Panc1 (cell line): ENCODE measurements at regions not wholly inside any gene's neighbourhood (a gene's known extent, or its start where the extent isn't known, plus 50 kb on each side); places are given as distances from the start of the nearest gene placed in this dataset.

Experiments used
- ATAC-seq: fragments of 200-7000 bp; cut with Tn5 transposase; 2 replicates; pipeline ENCODE4 v1.9.1; 2020; ENCODE audit warnings: mild to moderate bottlenecking, moderate library complexity
- BruUV-seq: library from RNA; stranded (reverse); fragments of 400-500 nt; replicated peaks from 2 replicates; lab custom pipeline; 2021; lab: Mats Ljungman, UMichigan
- CTCF ChIA-PET: fragments of 300-600 bp; sonication (Branson Sonifier 250); formaldehyde crosslinking; loops from one replicate; lab custom pipeline; 2022; ENCODE audit warnings: antibody characterized with exemption; lab: Charles Lee
- POLR2A ChIA-PET: fragments of 300-600 bp; sonication (Branson Sonifier 250); formaldehyde crosslinking; loops from one replicate; lab custom pipeline; 2022; ENCODE audit warnings: antibody characterized with exemption; lab: Charles Lee
- DNase-seq: peaks from one replicate; pipeline ENCODE4 v3.0.0-alpha.2; 2010; ENCODE audit warnings: low read depth, low spot score
- H3K27ac ChIP-seq: 2 replicates; pipeline ENCODE4 v1.5.1; 2011; ENCODE audit warnings: mild to moderate bottlenecking, low read length, inconsistent platforms
- H3K27me3 ChIP-seq: fragments of 200-500 bp; sonication (Bioruptor generic); 2 replicates; pipeline ENCODE4 v1.6.0; 2014; ENCODE audit warnings: low read length, inconsistent platforms; ENCODE audit not compliant: control insufficient read depth, insufficient read depth
- H3K36me3 ChIP-seq: fragments of 200-500 bp; sonication (Bioruptor generic); 2 replicates; pipeline ENCODE4 v1.5.1; 2014; ENCODE audit warnings: inconsistent platforms, mild to moderate bottlenecking, low read length, moderate library complexity; ENCODE audit not compliant: control insufficient read depth, insufficient read depth
- H3K4me1 ChIP-seq: 2 replicates; pipeline ENCODE4 v1.5.1; 2011; ENCODE audit warnings: inconsistent platforms, mild to moderate bottlenecking, low read length, moderate library complexity; ENCODE audit not compliant: control insufficient read depth, insufficient read depth
- H3K4me3 ChIP-seq, 2 experiments: 2 replicates each; pipeline ENCODE4 v1.5.1; 2011 to 2012; ENCODE audit warnings: low read depth in 2 of 2, low read length in 2 of 2, mild to moderate bottlenecking in 2 of 2, inconsistent platforms in 1 of 2, moderate library complexity in 1 of 2
- H3K9me3 ChIP-seq: fragments of 200-500 bp; sonication (Bioruptor generic); 2 replicates; pipeline ENCODE4 v1.5.1; 2014; ENCODE audit warnings: low read depth, mild to moderate bottlenecking, inconsistent platforms, low read length, moderate library complexity; ENCODE audit not compliant: control insufficient read depth, insufficient read depth
- CTCF ChIP-seq: fragments of 450-650 bp; IDR thresholded peaks from 2 replicates; pipeline ENCODE4 v1.5.1; 2017; ENCODE audit warnings: mild to moderate bottlenecking
- POLR2AphosphoS5 ChIP-seq: IDR thresholded peaks from 2 replicates; pipeline ENCODE4 v1.6.1; 2012; ENCODE audit warnings: mild to moderate bottlenecking, low read depth, low read length, moderate library complexity
- SIN3A ChIP-seq: IDR thresholded peaks from 2 replicates; pipeline ENCODE4 v1.6.1; 2012; ENCODE audit warnings: low read depth, mild to moderate bottlenecking, low read length, moderate library complexity, borderline replicate concordance; ENCODE audit not compliant: insufficient read depth
- TCF7L2 ChIP-seq: IDR thresholded peaks from 2 replicates; pipeline ENCODE4 v1.6.1; 2011; ENCODE audit warnings: mild to moderate bottlenecking, low read depth, low read length, inconsistent platforms
- in situ Hi-C: cut with HindIII; loops from 2 replicates; pipeline ENCODE4 v1.10.0; 2016; ENCODE audit warnings: low sequenced_read_pairs, low pct_unique_long_range_greater_than_20kb
- intact Hi-C: fragments of 100-400 bp; cut with micrococcal nuclease; formaldehyde crosslinking; loops from one replicate; pipeline ENCODE4 v1.10.0; 2022; ENCODE audit not compliant: unreplicated experiment
- TF ChIP-seq, protein P1 (sequence below), 2 experiments: IDR thresholded peaks; 2 replicates each; pipeline ENCODE4 v1.6.1; 2011 to 2012; ENCODE audit warnings: low read depth in 2 of 2, control low read depth in 1 of 2, low read length in 1 of 2, mild to moderate bottlenecking in 1 of 2, moderate library complexity in 1 of 2; ENCODE audit not compliant: insufficient read depth in 1 of 2

DNA sequence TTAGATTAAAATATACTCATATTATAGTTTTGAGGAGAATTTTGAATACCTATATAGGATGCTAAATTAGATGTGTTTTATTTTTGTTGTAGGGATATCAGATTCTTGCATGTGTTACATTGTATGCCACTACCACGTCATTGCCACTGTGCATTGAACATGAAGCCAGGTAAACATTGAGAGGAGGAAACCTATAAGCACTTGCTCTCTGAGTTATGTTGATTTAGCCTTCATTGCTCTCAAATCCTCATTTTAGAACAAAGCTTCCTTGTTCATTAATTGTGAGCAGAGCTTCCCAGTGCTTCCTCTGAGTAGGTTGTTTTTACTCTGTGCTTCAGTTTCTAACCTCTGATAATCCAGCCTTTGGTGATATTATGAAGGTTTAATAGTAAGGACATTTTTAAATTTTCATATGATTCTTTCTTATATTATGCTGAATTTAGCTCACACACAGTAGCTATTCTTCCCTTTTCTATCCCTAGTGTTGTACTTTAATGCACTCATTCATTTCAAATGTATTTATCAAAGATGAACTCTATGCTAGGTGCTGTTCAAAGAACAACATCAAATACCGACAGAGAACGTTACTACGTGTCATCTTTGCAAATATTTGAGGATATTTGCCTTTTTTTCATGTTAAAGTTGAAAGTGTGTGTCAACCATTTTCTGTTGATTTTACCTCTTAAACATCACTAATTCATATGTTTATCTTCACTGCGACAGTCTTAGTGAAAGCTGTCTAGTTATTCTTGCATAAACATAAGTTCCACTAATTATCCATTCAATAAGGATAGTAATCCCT lies 1448.0 kb upstream of the MIR17HG start:
- Histone ChIP-seq H3K36me3 (no peaks in the 10 kb centered on the region), H3K4me1 (no peaks in the 10 kb centered on the region), H3K27ac (no peak overlapping the region), H3K27me3 (no peaks in the 10 kb centered on the region), H3K9me3 (no peaks in the 10 kb centered on the region), H3K4me3 (no peak overlapping the region)
- no peak for ATAC-seq
- POLR2A ChIA-PET, result no interaction called here
- no peak for DNase-seq
- TF ChIP-seq, protein P1, sequence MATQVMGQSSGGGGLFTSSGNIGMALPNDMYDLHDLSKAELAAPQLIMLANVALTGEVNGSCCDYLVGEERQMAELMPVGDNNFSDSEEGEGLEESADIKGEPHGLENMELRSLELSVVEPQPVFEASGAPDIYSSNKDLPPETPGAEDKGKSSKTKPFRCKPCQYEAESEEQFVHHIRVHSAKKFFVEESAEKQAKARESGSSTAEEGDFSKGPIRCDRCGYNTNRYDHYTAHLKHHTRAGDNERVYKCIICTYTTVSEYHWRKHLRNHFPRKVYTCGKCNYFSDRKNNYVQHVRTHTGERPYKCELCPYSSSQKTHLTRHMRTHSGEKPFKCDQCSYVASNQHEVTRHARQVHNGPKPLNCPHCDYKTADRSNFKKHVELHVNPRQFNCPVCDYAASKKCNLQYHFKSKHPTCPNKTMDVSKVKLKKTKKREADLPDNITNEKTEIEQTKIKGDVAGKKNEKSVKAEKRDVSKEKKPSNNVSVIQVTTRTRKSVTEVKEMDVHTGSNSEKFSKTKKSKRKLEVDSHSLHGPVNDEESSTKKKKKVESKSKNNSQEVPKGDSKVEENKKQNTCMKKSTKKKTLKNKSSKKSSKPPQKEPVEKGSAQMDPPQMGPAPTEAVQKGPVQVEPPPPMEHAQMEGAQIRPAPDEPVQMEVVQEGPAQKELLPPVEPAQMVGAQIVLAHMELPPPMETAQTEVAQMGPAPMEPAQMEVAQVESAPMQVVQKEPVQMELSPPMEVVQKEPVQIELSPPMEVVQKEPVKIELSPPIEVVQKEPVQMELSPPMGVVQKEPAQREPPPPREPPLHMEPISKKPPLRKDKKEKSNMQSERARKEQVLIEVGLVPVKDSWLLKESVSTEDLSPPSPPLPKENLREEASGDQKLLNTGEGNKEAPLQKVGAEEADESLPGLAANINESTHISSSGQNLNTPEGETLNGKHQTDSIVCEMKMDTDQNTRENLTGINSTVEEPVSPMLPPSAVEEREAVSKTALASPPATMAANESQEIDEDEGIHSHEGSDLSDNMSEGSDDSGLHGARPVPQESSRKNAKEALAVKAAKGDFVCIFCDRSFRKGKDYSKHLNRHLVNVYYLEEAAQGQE (IDR thresholded peaks at IDR 0.05; ENCODE audit: insufficient read depth in 1 of 2, low read depth in 2 of 2, low read length in 1 of 2), result no peak
- TF ChIP-seq CTCF (no peak), TCF7L2 (no peak), SIN3A (no peak), POLR2AphosphoS5 (no peak)
- intact Hi-C loops, result no loop called here
- CTCF ChIA-PET, result no interaction called here
- in situ Hi-C loops, result no loop called here
- no TSS peak for BruUV-seq

DNA sequence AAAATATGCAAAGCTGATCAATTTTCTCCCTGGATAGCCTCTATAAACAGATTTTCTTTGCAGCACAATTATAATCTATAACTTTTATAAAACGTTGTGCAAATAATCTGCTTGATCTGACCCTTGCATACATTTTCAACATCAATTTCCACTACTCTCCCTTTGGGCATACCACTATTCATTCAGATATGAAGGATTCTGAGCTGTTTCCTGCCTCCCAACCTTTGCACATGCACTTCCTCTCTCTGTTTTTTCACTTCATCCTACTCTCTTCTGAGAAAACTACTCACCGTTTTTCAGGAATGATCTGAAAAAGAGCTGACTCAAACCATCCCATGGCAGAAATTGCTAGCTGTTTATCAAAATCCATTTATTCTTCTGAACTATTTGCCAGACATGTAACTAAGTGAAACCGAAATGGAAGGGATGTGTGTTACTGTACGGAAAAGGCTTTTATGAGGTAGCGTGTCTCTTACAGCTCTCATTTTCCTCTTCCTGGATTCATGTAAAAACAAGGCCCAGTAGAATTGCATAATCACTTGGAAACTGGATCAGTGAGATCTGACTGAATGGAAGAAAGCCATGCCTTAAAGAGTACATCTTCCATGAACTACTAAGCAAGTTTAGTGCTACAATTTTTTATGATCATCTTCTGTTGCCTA lies 1447.3 kb upstream of the MIR17HG start:
- no peak overlapping the region for H3K4me3 ChIP-seq
- in situ Hi-C loops, result no loop called here
- ChIA-PET CTCF (no interaction called here), POLR2A (no interaction called here)
- no TSS peak for BruUV-seq
- no peak overlapping the region for H3K27ac ChIP-seq
- no peaks in the 10 kb centered on the region for H3K27me3 ChIP-seq
- TF ChIP-seq TCF7L2 (no peak), SIN3A (no peak), CTCF (no peak), POLR2AphosphoS5 (no peak)
- TF ChIP-seq, protein P1 (IDR thresholded peaks at IDR 0.05; ENCODE audit: insufficient read depth in 1 of 2, low read depth in 2 of 2, low read length in 1 of 2), result no peak
- no peaks in the 10 kb centered on the region for H3K4me1 ChIP-seq
- DNase-seq, result no peak
- ATAC-seq, result no peak
- no peaks in the 10 kb centered on the region for H3K36me3 ChIP-seq
- no peaks in the 10 kb centered on the region for H3K9me3 ChIP-seq
- intact Hi-C loops, result no loop called here
